Body of pancreas (tissue), 4 donors: ENCODE measurements at regions not wholly inside any gene's neighbourhood (a gene's known extent, or its start where the extent isn't known, plus 50 kb on each side); places are given as distances from the start of the nearest gene placed in this dataset.
"Not testable (repeated sequence)": the region's sequence is repeated elsewhere in the genome, so short reads cannot be mapped to it uniquely, and the experiment has no call there.

Experiments used
- ATAC-seq: fragments of 150-250 bp; one replicate; pipeline ENCODE4 v1.9.1; 2016
- DNase-seq, 4 donors: peaks; one replicate each; pipeline ENCODE4 v3.0.0-alpha.2; 2019
- H3K27ac ChIP-seq, 4 donors: fragments of 200-600 bp; sonication (generic); 1 replicate in 3 of 4; 2 replicates in 1 of 4; pipeline versions ENCODE4 v1.5.1 to v1.6.1; 2016 to 2019; ENCODE audit warnings: mild to moderate bottlenecking in 1 of 4, mixed read lengths in 1 of 4, moderate library complexity in 1 of 4
- H3K27me3 ChIP-seq, 2 donors: fragments of 200-600 bp; sonication (generic); one replicate each; pipeline ENCODE4 v1.6.0; 2016; ENCODE audit warnings: mild to moderate bottlenecking in 1 of 2
- H3K36me3 ChIP-seq, 2 donors: fragments of 200-600 bp; sonication (generic); replicated peaks in 1 of 2; 2 replicates each; pipeline ENCODE4 v1.5.1; 2016; ENCODE audit warnings: low read depth in 2 of 2; ENCODE audit not compliant: insufficient read depth in 1 of 2
- H3K4me1 ChIP-seq: fragments of 200-600 bp; sonication (generic); one replicate; pipeline ENCODE4 v1.6.0; 2016
- H3K4me3 ChIP-seq, 2 donors: fragments of 200-600 bp; sonication (generic); 1 replicate in 1 of 2; 2 replicates in 1 of 2; pipeline ENCODE4 v1.5.1; 2016 to 2019
- H3K9me3 ChIP-seq, 3 donors: fragments of 200-600 bp; sonication (generic); 1 replicate in 2 of 3; 2 replicates in 1 of 3; pipeline ENCODE4 v1.5.1; 2016
- POLR2A ChIP-seq, 3 donors: fragments of 450-650 bp; IDR thresholded peaks; one replicate each; pipeline ENCODE4 v1.6.1; 2016; ENCODE audit warnings: antibody characterized with exemption in 3 of 3, mild to moderate bottlenecking in 2 of 3
- WGBS, 2 donors: methylation state at CpG; one replicate each; pipeline ENCODE4 v1.1.5; 2017; 5-methylcytosine and 5-hydroxymethylcytosine counted together
- intact Hi-C: fragments of 100-400 bp; cut with DNase I; formaldehyde crosslinking; loops from one replicate; pipeline ENCODE4 v1.15.1; 2023
- TF ChIP-seq, protein P1 (sequence below), 7 experiments: fragments of 450-650 bp in 4 of 7; fragments of 200-600 bp in 3 of 7; sonication (generic) in 3 of 7; IDR thresholded peaks; one replicate each; pipeline ENCODE4 v1.5.1; 2016 to 2019; ENCODE audit warnings: antibody characterized with exemption in 7 of 7

DNA sequence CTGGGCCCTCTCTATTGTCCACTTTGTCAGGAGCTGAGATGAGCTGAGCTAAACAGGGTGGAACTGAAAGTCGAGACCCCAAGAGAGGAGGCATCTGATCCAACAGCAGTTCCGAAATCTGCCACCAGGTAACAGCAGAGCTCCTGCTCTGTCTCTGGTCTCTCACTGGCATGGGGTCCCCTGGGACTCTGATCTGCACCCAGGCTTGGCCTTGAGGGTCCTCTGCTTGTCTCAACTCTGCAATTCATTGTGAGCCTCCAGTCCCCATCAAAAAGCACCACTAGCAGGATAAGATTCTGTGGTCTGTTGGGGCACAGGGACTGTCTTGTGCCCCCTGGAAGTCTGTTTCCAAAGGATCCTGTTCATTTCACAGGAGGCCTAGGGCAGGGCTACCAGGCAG lies 62.5 kb upstream of the TOP1 start:
- intact Hi-C loops = loop anchor here (5.0 kb wide), 1 partner anchor 131 kb away; no protein-coding TSS in a partner anchor
- Histone ChIP-seq H3K27me3 (no peaks in the 10 kb centered on the region), H3K4me3 (no peak overlapping the region), H3K9me3 (no peaks in the 10 kb centered on the region), H3K4me1 (peaks cover 8% of the 10 kb centered on the region), H3K27ac (no peak overlapping the region), H3K36me3 (no peaks in the 10 kb centered on the region)
- ATAC-seq (no peak), DNase-seq (no peak)
- 58 to 80% methylated on average over 2 of the region's 2 CpGs for WGBS, 2 donors
- TF ChIP-seq, protein P1, sequence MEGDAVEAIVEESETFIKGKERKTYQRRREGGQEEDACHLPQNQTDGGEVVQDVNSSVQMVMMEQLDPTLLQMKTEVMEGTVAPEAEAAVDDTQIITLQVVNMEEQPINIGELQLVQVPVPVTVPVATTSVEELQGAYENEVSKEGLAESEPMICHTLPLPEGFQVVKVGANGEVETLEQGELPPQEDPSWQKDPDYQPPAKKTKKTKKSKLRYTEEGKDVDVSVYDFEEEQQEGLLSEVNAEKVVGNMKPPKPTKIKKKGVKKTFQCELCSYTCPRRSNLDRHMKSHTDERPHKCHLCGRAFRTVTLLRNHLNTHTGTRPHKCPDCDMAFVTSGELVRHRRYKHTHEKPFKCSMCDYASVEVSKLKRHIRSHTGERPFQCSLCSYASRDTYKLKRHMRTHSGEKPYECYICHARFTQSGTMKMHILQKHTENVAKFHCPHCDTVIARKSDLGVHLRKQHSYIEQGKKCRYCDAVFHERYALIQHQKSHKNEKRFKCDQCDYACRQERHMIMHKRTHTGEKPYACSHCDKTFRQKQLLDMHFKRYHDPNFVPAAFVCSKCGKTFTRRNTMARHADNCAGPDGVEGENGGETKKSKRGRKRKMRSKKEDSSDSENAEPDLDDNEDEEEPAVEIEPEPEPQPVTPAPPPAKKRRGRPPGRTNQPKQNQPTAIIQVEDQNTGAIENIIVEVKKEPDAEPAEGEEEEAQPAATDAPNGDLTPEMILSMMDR (IDR thresholded peaks at IDR 0.05) = no peak
- TF ChIP-seq POLR2A (IDR thresholded peaks at IDR 0.05) = no peak

DNA sequence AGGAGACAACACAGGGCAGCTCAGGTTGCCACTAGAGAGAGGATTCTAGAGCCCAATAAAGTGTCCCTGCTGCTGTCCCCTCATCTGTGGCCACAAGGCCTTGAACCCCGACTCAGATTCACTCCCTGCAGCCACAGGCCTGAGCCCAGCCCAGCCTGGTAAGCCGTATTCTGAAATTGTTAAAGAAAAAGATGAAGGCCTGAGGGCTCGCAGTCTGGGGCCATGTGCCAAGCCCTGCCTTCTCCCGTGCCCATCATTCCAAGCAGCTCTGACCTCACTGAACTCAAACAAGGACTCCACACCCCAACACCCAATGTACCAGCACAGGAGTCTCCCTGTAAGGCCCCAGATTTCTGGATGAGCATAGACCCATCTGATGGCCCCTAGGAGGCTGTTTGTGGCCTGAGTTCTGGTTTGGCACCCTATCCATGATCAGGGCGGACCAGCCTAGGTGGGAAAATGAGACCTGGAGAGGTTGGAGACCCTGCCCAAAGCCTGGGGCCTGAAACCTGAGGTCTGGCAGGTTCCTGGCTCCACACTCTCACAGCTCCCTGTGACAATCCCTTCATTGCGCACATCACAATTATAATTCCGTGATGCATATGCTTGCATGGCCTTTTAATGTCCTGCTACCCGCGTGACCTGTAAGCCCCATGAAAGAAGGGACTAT lies 62.0 kb upstream of the TOP1 start:
- no peak for DNase-seq
- intact Hi-C loops = loop anchor here (5.0 kb wide), 1 partner anchor 131 kb away; no protein-coding TSS in a partner anchor
- Histone ChIP-seq H3K27ac (no peak overlapping the region), H3K27me3 (no peaks in the 10 kb centered on the region), H3K4me1 (peaks cover 8% of the 10 kb centered on the region), H3K9me3 (no peaks in the 10 kb centered on the region), H3K4me3 (no peak overlapping the region), H3K36me3 (no peaks in the 10 kb centered on the region)
- no peak for ATAC-seq
- 86 to 87% methylated on average over 8 to 9 of the region's 9 CpGs for WGBS, 2 donors
- TF ChIP-seq, protein P1 (IDR thresholded peaks at IDR 0.05) = no peak
- no peak for TF ChIP-seq POLR2A (IDR thresholded peaks at IDR 0.05)

DNA sequence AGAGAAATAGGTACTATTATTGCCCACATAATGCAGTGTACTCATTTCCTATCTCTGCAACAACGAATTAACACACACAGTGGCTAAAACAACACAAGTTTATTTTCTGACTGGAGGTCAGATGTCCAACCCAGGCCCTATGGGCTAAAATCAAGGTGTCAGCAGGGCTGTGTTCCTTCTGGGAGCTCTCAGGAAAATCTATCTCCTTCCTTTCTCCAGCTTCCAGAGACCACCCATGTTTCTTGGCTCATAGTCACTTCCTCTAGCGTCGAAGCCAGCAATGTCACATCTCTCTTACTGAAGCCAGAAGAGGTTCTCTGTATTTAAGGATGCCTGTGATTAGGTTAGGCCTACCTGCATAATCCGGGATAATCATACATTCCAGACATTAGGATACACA lies 60.9 kb upstream of the TOP1 start:
- Histone ChIP-seq H3K4me3 (no peak overlapping the region), H3K27ac (no peak overlapping the region), H3K36me3 (no peaks in the 10 kb centered on the region), H3K9me3 (no peaks in the 10 kb centered on the region), H3K4me1 (peaks cover 6% of the 10 kb centered on the region), H3K27me3 (no peaks in the 10 kb centered on the region)
- no peak for DNase-seq
- intact Hi-C loops = loop anchor here (5.0 kb wide), 1 partner anchor 130 kb away; no protein-coding TSS in a partner anchor
- WGBS, 2 donors = 73 to 76% methylated on average over 4 of the region's 4 CpGs
- no peak for TF ChIP-seq POLR2A (IDR thresholded peaks at IDR 0.05)
- TF ChIP-seq, protein P1 (IDR thresholded peaks at IDR 0.05) = no peak
- no peak for ATAC-seq

DNA sequence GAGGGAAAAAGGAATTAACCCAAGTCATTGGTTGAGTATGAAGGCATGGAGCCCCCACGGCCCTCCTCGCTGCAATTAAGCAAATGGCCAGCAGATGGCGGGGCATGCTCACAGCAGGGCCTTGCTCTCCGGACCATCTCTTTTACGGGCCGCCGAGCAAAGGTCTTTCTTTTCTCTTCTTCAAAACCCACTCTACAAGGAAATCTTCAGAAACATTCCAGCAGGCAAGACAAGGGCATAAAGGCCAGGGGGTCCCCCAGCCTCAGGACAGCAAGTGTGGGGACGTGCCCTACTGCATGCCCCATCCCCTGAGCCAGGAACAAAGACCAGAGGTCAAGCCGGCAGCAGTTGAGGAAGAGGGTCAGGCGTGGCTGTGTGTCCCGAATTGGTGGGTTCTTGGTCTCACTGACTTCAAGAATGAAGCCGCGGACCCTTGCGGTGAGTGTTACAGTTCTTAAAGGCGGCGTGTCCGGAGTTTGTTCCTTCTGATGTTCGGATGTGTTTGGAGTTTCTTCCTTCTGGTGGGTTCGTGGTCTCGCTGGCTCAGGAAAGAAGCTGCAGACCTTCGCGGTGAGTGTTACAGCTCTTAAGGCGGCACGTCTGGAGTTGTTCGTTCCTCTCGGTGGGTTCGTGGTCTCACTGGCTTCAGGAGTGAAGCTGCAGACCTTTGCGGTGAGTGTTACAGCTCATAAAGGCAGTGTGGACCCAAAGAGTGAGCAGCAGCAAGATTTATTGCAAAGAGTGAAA lies 59.6 kb upstream of the TOP1 start:
- not testable (repeated sequence) for H3K36me3 ChIP-seq, H3K27me3 ChIP-seq, H3K4me3 ChIP-seq, H3K4me1 ChIP-seq, H3K9me3 ChIP-seq, H3K27ac ChIP-seq
- intact Hi-C loops = loop anchor here (5.0 kb wide), 1 partner anchor 128 kb away; no protein-coding TSS in a partner anchor
- DNase-seq (peak; percentile 76 to 86 (median 78)), ATAC-seq (peak; percentile 70)
- WGBS, 2 donors = 18 to 27% methylated on average over 28 of the region's 28 CpGs
- TF ChIP-seq, protein P1 (IDR thresholded peaks at IDR 0.05) = peak; percentile 91 to 99 (median 92)
